C4-2B (cell line): ENCODE measurements at regions not wholly inside any gene's neighbourhood (a gene's known extent, or its start where the extent isn't known, plus 50 kb on each side); places are given as distances from the start of the nearest gene placed in this dataset.

Source experiments
- H3K27ac ChIP-seq: fragments of 450-650 bp; 2 replicates; pipeline ENCODE4 v1.5.1; 2017
- CTCF ChIP-seq: fragments of 450-650 bp; conservative IDR thresholded peaks from 2 replicates; pipeline ENCODE4 v1.5.1; 2017; ENCODE audit warnings: mild to moderate bottlenecking
- ZFX ChIP-seq: fragments of 450-650 bp; IDR thresholded peaks from 2 replicates; pipeline ENCODE4 v1.6.1; 2017

GRCh38 chr15:95716708-95717107 lies 613.8 kb upstream of the NR2F2 start:
- H3K27ac ChIP-seq: no peak overlapping the region
- TF ChIP-seq CTCF: no peak
- TF ChIP-seq ZFX: no peak

DNA sequence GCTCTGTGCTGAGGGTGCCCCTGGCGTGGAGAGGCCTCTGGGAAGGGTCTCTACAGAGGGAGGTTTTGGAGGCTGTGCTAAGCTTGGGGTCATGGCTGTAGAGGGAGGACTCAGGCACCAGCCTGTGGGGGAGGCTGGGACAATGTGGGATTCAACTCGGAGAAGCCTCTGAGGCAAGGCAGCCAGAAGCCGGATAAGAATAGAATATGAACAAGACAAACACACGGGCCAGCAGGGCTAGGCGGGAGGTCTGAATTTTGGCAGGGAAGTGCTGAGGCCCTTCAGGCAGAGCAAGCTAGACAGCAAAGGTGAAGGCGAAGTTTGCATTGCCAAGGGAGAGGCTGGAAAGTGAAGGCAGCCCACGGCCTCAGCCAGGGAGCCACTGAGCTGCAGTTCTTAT lies 612.1 kb upstream of the NR2F2 start:
- TF ChIP-seq CTCF (no peak), ZFX (no peak)
- H3K27ac ChIP-seq: no peak overlapping the region

DNA sequence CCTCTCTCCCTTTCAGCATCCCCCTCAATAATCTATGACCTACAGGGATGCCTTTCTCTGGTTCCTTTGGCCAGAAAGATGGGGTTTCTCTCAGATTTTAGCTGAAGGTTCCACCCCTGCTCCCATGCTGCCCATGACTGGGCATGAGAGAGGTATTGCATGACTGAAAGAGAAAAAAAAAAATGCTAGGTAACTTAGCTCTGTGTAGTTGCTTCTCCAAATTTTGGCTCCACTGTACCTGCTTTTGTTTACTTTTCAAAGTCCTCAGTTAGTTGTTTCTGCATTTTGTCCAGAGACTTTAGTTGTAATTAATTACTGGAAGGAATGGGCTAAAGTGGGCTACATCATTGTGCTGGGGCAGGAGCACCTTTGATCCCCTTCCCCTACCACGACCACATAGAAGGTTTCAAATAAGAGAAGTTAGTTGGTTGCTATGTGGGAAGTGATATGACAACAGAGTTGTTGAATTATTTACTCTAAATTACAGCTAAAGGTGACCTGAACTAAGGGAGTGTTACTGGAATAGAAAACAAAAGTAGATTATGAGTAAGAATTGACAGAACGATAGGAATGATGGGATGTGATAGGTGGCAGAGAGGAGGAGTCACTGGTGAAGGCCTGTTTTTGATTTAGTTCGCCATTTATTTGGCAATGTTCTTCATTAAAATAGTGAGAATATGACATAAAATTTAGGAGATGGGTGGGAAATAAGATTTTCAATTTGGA lies 605.4 kb upstream of the NR2F2 start:
- no peak overlapping the region for H3K27ac ChIP-seq
- TF ChIP-seq CTCF (no peak), ZFX (no peak)

DNA sequence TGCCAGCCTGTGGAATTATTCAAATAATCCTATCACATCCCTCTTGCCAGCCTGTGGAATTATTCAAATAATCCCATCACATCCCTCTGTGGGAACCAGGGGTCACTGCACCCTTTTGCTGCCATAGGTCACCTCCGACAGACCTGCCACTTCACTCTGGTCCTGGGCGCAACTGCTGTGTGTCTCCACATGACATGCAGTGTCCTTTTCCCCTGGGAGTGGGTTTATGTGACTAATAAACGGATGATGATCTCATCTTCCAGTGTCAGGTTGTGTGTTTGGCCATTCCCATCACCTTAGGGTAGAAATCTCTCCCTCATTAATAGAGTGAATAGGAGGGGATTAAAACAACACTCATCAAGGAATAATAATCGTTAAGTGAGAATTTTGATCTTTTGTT lies 603.6 kb upstream of the NR2F2 start:
- no peak for TF ChIP-seq ZFX
- H3K27ac ChIP-seq: no peak overlapping the region

DNA sequence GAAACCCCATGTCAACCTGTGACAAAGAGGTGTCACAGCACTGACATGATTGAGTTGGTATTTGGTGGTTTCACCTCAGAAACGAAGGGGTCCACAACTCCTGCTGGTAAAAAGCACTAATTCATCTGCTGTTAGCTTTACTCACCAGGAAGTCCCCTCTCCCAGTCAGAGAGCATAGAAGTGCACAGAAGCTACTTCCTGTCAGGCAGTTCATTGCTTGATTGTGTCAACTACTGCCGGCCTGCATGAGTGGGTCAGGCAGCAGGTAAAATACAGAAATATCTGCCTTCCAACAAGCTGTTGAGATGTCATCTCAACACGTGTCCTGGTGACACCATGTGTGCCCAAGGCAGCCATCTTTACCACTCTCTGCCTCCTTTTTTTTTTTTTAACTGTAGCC lies 596.6 kb upstream of the NR2F2 start:
- no peak overlapping the region for H3K27ac ChIP-seq
- TF ChIP-seq ZFX: no peak
- no peak for TF ChIP-seq CTCF

- no peak overlapping the region for H3K27ac ChIP-seq
- TF ChIP-seq ZFX (no peak), CTCF (no peak)
Measured at GRCh38 chr15:95734422-95735316, 595.8 kb upstream of the NR2F2 start.

DNA sequence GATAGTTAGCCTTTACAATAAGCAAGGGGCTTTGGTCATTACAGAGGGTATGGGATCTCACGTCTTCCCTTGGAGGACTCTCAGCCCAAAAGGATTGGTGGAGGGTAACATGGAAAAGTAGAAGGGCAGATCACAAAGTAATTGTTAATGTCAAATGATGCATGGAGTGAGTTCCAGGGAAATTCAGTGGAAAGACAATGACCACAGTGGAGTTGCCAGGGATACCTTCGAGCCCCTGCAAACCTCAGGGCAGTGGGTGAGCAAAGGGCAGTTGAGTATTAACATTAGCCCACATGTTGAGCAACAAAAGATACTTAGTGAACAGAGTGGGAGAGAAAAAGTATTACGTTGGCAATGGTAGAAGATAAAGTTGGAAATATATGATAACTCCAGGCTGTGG lies 593.4 kb upstream of the NR2F2 start:
- no peak for TF ChIP-seq CTCF
- no peak for TF ChIP-seq ZFX
- no peak overlapping the region for H3K27ac ChIP-seq
